ENCODE measurements at regions not wholly inside any gene's neighbourhood (a gene's known extent, or its start where the extent isn't known, plus 50 kb on each side); places are given as distances from the start of the nearest gene placed in this dataset.

DNA sequence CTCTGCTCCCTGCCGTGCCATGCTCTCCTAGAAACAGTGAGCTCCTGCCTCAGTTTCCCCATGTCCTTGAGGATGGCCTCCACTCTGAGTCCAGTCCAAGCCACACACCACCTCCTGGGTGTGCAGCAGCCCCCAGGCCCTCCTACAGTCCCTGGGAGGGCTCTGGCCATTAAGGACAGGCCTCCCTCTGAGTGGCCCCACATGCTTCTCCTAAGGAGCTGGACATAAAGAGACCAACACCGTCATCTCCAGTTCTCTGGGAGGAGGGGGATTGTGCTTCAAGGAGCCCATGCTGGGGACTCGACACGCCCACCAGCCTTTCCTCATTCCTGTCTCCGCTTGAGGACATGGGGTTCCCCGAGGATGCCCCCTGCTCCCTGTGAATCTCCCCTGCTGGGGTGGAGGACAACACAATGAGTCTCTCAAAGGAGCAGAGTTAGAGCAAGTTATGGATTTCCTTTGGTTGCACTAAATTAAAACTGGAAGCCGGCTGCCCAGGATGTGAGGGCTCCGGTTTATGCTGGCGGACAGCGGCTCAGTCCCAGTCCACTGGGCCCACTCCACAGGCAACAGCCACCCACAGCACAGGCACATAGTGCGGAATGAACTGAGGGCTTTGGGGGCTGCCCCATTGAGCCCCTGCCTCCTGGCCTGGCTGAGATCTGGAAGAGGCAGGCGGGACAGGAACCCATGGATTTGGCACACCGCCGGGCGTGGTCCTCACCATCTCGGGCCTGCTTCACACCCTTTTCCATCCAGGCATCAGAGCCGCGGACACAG is 165.6 kb upstream of the IQSEC1 start:
- no peak overlapping the region for H3K27ac ChIP-seq (replicated peaks in 1 of 4)
- TF ChIP-seq, protein P1, sequence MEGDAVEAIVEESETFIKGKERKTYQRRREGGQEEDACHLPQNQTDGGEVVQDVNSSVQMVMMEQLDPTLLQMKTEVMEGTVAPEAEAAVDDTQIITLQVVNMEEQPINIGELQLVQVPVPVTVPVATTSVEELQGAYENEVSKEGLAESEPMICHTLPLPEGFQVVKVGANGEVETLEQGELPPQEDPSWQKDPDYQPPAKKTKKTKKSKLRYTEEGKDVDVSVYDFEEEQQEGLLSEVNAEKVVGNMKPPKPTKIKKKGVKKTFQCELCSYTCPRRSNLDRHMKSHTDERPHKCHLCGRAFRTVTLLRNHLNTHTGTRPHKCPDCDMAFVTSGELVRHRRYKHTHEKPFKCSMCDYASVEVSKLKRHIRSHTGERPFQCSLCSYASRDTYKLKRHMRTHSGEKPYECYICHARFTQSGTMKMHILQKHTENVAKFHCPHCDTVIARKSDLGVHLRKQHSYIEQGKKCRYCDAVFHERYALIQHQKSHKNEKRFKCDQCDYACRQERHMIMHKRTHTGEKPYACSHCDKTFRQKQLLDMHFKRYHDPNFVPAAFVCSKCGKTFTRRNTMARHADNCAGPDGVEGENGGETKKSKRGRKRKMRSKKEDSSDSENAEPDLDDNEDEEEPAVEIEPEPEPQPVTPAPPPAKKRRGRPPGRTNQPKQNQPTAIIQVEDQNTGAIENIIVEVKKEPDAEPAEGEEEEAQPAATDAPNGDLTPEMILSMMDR (IDR thresholded peaks at IDR 0.05), result no peak
- no peak for TF ChIP-seq EP300 (IDR thresholded peaks at IDR 0.05)
- no peak for TF ChIP-seq POLR2A (IDR thresholded peaks at IDR 0.05; ENCODE audit: low read depth)
- TF ChIP-seq POLR2AphosphoS5 (IDR thresholded peaks at IDR 0.05), result no peak
- peaks cover 6 to 15% (median 11%) of the 10 kb centered on the region in 4 donors for H3K4me1 ChIP-seq
- H3K4me3 ChIP-seq, result no peak overlapping the region
- H3K36me3 ChIP-seq, result no peaks in the 10 kb centered on the region
- no peaks in the 10 kb centered on the region for H3K9me3 ChIP-seq
- WGBS, result 86% methylated on average over 11 of the region's 18 CpGs
- intact Hi-C loops (cut with DNase I), result no loop called here
- H3K27me3 ChIP-seq, result peaks cover 0 to 49% (median 0%) of the 10 kb centered on the region in 4 donors
- DNase-seq (ENCODE audit: extremely low spot score), result no peak

- TF ChIP-seq POLR2A (IDR thresholded peaks at IDR 0.05; ENCODE audit: low read depth), result no peak
- no peak for TF ChIP-seq EP300 (IDR thresholded peaks at IDR 0.05)
- TF ChIP-seq POLR2AphosphoS5 (IDR thresholded peaks at IDR 0.05), result no peak
- TF ChIP-seq, protein P1 (IDR thresholded peaks at IDR 0.05), result no peak
- intact Hi-C loops (cut with DNase I), result no loop called here
- Histone ChIP-seq H3K9me3 (no peaks in the 10 kb centered on the region), H3K27ac (replicated peaks in 1 of 4) (no peak overlapping the region), H3K4me3 (no peak overlapping the region), H3K27me3 (peaks cover 0 to 58% (median 0%) of the 10 kb centered on the region in 4 donors), H3K4me1 (peaks cover 6 to 15% (median 11%) of the 10 kb centered on the region in 4 donors), H3K36me3 (no peaks in the 10 kb centered on the region)
- DNase-seq (ENCODE audit: extremely low spot score), result no peak
- WGBS, result 86% methylated on average over 13 of the region's 18 CpGs
Observed at GRCh38 chr3:13237776-13238490, 164.7 kb upstream of the IQSEC1 start.

GRCh38 chr3:13236557-13237173 is 163.4 kb upstream of the IQSEC1 start:
- 81% methylated on average over 6 of the region's 14 CpGs for WGBS
- H3K9me3 ChIP-seq, result no peaks in the 10 kb centered on the region
- no peaks in the 10 kb centered on the region for H3K36me3 ChIP-seq
- no peak overlapping the region for H3K4me3 ChIP-seq
- peaks cover 6 to 15% (median 11%) of the 10 kb centered on the region in 4 donors for H3K4me1 ChIP-seq
- H3K27me3 ChIP-seq, result peaks cover 0 to 69% (median 2%) of the 10 kb centered on the region in 4 donors
- DNase-seq (ENCODE audit: extremely low spot score), result no peak
- no peak overlapping the region for H3K27ac ChIP-seq (replicated peaks in 1 of 4)
- TF ChIP-seq, protein P1 (IDR thresholded peaks at IDR 0.05), result no peak
- TF ChIP-seq POLR2AphosphoS5 (IDR thresholded peaks at IDR 0.05) (no peak), EP300 (IDR thresholded peaks at IDR 0.05) (no peak), POLR2A (IDR thresholded peaks at IDR 0.05; ENCODE audit: low read depth) (no peak)
- intact Hi-C loops (cut with DNase I), result no loop called here

GRCh38 chr3:13235897-13236296 is 162.7 kb upstream of the IQSEC1 start:
- 72% methylated on average over 10 of the region's 11 CpGs for WGBS
- H3K9me3 ChIP-seq, result no peaks in the 10 kb centered on the region
- no peak for DNase-seq (ENCODE audit: extremely low spot score)

More at GRCh38 chr3:13235897-13236296, 162.7 kb upstream of the IQSEC1 start:
- Histone ChIP-seq H3K4me1 (peaks cover 6 to 15% (median 11%) of the 10 kb centered on the region in 4 donors), H3K4me3 (no peak overlapping the region), H3K27ac (replicated peaks in 1 of 4) (no peak overlapping the region), H3K27me3 (peaks cover 0 to 69% (median 2%) of the 10 kb centered on the region in 4 donors), H3K36me3 (no peaks in the 10 kb centered on the region)
- intact Hi-C loops (cut with DNase I), result no loop called here
- no peak for TF ChIP-seq EP300 (IDR thresholded peaks at IDR 0.05)
- TF ChIP-seq, protein P1 (IDR thresholded peaks at IDR 0.05), result no peak
- TF ChIP-seq POLR2AphosphoS5 (IDR thresholded peaks at IDR 0.05), result no peak
- no peak for TF ChIP-seq POLR2A (IDR thresholded peaks at IDR 0.05; ENCODE audit: low read depth)
